Right ventricle myocardium superior (tissue), 1 donor: ENCODE measurements at regions not wholly inside any gene's neighbourhood (a gene's known extent, or its start where the extent isn't known, plus 50 kb on each side); places are given as distances from the start of the nearest gene placed in this dataset.
"Not testable (repeated sequence)": the region's sequence is repeated elsewhere in the genome, so short reads cannot be mapped to it uniquely, and the experiment has no call there.

Experiments
- ATAC-seq: fragments of 200-7000 bp; cut with Tn5 transposase; one replicate; pipeline ENCODE4 v1.9.1; 2020; ENCODE audit warnings: mild to moderate bottlenecking; ENCODE audit not compliant: poor library complexity
- DNase-seq: peaks from one replicate; pipeline ENCODE4 v3.0.0-alpha.2; 2020
- intact Hi-C: fragments of 100-400 bp; cut with DNase I; formaldehyde crosslinking; loops from one replicate; pipeline ENCODE4 v1.11.2; 2022
- donor health status: DM: no; HTN: yes; CAD: no; lungs with severe emphysema.

DNA sequence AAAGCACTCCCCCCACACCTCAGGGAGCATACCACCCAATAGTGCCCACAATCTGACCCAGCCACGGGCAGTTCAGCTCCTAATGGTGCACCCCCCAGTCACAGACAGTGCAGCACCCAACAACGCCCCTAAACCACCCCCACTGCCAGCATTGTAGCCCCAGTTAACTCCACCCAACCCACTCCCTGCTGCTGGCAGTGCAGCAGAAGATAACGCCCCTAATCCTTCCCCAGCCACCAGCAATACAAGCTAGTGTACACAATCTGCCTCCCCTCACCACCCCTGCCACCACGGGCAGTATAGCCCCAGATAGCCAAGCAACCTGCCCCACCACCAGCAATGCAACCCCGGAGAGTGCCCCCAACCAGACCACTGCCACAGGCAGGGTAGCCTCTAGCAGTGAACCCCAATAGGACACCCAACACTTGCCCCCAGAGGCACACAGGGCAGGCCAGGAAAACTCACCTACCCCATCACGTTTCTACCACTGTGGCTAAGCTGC lies 175.3 kb downstream of the USP22 start:
- intact Hi-C loops, DNase-seq, ATAC-seq: not testable (repeated sequence)

DNA sequence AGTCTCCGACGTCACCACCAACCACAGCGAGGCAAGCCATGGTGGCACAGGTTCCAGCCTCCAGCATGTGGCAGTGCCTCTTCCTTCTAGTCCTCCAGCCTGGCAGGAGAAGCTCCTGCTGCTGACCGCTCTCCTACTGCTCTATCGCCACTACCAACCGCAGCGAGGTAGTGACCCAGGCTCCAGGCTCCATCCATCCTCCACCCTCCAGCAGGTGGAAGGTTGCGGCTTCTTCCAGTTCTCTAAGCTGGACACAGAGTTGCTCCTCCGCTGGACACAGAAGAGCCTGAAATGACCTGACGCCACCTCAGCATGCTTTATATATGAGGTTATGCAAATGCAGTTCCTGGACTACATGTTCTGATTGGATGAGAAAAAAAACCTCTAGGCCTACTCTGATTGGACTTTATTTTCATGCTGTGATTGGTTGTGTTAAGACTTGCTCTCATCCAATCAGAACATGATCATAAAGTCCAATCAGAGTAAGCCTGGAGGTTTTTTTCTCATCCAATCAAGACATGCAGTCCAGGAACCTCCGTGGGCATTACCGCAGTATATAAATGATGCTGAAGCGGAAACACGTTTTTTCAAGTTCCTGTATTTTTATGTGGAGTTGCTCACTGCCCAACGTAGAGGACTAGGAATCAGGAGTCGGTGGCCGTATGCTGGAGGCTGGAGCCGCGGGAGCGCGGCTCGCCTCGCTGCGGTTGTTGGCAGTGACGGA lies 174.7 kb downstream of the USP22 start:
- ATAC-seq, DNase-seq, intact Hi-C loops: not testable (repeated sequence)

DNA sequence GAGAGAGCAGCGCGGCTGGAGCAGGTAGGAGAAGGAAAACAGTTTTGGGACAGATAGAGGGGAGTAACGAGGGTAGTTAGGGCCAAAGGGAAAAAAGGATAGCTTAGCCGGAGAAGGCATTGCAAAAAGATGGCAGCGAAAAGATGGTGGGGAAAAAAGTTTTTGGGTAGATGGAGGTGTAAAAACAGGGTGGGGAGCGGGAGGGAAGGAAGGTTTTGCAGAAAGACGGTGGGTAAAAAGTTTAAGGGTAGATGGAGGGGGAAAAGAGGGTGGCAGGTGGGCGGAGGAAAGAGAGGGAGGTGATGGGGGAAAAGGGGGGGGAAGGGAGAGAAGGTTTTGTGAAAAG lies 174.2 kb downstream of the USP22 start:
- DNase-seq, intact Hi-C loops, ATAC-seq: not testable (repeated sequence)

DNA sequence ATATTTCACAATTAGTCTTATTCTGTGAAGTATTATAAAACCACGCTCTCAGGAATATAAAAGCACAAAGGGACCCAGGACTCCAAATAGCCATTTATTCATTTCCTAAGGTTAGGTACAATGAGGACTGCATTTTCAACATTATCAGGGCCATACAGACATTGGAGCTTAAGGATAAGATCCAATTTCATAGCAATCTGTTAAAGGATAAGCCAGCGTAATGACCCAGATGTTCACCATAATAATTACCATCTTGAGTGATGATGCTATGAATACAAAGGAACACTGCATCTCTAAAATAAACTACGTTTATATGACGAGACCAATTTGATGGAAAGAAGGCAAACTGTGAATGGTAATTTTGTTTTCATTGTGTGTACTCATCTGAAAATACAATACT lies 169.6 kb downstream of the USP22 start:
- ATAC-seq, intact Hi-C loops, DNase-seq: not testable (repeated sequence)

DNA sequence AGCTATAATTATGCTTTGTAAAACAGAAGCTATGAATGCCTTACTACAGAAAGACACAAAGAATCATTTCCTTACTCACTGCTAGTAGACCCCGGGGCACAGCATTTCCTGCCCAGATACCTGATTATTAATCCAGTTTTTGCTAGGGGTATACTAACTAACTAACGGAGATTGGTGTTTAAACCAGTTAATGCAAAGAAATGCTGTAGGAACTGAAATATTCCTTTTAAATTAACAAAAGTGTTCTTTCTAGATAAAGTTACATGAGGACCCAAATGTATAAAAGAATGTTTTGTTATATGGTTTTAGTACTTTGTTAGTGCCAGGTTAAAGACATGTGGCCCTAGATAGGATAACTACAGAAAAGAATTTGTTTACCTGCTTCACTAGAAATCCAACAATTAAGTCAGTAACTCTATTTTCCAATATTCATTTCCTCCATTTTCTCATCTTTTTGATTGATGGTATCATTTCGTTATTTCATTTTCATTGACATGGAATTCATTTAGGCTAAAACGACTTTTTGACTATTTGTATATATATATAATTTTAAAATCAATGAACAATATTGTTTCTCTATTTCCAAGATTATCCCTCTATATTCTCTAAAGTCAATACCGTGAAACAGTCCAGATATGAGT lies 169.0 kb downstream of the USP22 start:
- ATAC-seq, DNase-seq, intact Hi-C loops: not testable (repeated sequence)

DNA sequence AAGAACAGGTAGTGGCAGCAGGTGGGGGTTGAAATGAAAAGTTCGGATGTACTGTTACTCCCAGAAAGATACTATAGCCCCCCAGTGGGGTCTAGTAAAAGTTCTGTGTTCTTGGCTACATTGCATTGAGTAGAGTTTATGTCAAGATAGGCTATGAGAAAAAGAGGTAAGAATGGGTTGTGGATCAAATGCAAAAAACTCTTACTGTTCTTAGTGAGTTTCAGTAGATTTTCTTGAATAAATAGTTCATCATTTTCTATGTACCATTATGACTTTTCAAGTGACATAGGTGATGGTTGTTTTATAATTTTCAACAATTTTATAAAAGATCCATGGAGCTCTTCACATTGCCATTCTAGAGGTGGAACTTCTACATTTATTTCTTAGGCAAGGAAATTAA lies 165.4 kb downstream of the USP22 start:
- ATAC-seq, DNase-seq, intact Hi-C loops: not testable (repeated sequence)

DNA sequence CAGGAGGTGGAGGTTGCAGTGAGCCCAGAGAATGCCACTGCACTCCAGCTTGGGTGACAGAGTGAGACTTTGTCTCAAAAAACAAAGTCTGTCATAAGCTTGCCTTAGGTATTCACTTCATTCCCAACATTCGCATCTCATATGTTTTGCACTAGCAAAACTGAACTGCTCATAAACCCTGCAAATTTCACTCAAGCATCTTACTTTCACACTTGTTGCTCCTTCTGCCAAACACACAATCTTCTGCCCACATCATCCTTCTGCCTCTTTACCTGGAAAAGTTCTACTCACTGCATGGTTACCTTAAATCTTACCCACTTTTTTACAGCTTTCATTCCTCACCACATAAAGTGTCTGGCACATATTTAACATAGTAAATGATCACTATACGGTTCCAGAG lies 152.5 kb downstream of the USP22 start:
- ATAC-seq (no peak), DNase-seq (no peak)
- intact Hi-C loops: no loop called here

DNA sequence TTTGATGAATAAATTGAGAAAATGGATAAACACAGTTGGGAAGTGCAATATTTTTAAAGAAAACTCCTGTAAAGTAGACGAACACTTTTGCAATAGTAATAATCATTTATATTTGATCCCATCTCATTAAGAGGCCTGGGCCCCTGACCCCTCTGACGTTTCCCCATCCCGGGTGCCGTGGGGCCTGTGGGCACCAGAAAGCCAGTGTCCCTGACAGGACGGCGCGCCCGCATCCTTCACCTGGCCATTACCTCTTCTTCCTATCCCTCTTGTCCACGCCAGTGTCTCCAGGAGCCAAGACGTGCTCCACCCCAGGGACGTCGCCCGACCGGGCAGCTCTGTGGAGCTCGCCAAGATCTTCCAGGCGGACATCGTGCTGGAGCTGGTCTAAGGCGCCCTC lies 147.4 kb downstream of the USP22 start:
- intact Hi-C loops, ATAC-seq, DNase-seq: not testable (repeated sequence)

DNA sequence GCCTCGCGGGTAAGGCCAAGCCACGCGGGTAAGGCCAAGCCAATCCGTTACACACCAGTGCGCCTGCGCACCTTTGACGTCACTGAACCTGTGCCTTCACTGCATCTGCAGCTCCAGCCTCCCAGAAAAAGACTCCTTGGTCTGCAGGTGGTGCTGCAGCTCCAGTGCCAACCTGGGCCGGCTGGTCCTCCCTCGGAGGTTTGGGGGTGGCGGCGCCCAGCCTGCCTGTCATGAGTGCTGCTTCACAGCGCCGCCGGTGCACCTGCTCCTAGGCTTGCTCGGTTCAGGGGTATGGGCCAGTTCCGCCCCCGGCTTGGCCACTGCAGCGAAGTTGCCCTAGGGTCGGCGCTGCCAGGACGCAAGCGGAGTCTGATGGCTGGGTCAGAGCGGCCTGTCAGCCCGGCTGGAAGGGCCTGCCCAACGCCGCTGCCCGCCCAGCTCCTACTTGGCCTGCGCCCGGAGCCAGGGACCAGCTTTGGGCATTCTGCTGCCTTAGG lies 146.6 kb downstream of the USP22 start:
- DNase-seq (peak; percentile 51), ATAC-seq (peak; percentile 67)
- intact Hi-C loops: no loop called here

DNA sequence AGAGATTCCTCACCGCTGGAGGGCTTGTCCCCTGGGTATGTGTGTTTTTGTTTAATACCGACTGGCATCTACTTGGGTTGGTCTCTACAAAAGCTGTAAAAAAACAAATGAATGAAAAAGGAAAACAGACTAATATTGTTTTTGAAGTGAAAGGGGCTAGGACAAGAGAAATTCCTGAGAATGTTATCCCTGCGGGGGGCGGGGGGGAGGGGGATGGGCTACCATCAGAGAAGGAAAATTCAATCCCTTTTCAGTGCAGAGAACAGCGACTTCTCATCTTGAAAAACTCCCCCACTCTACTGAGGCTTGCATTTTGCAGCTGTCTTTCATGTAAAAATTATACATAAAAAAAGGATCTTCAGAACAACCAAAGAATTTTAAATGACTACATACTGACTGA lies 144.1 kb downstream of the USP22 start:
- DNase-seq, ATAC-seq, intact Hi-C loops: not testable (repeated sequence)

DNA sequence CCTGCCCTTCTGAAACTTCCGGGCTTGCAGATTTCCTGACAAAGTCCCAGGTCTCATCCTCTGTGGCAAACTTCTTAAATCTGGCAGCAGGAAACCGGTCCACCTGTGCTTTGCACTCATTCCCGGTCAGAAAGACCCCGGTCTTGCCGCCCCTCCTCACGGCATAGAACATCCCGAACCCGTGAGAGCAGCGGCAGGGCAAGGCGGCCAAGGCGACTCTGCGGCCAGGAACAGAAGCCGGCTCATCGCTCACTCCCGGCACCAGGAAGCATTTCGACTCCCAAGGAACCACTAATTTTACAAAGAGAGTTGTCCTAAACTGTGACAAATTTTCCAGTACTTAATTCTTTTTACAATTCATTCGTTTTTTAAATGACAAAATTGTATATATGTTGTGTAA lies 140.3 kb downstream of the USP22 start:
- intact Hi-C loops, ATAC-seq, DNase-seq: not testable (repeated sequence)

DNA sequence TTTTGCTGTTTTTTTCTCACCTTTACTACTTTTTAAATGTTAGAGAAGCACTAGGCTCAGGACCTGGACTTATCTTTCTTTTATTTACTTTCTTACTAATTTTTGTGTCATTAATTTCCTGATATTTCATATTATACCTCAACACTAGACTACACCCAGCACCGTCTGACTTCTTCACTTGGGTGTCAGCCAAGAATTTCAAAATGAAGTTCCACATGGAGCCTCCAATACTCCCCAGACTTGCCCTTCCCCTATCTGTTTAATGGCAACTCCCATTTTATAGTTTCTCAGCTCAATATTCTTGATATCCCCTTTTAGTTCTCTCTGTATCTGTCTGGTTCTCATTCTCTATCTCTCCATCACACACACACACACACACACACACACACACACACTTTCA lies 139.3 kb downstream of the USP22 start:
- ATAC-seq, intact Hi-C loops, DNase-seq: not testable (repeated sequence)

DNA sequence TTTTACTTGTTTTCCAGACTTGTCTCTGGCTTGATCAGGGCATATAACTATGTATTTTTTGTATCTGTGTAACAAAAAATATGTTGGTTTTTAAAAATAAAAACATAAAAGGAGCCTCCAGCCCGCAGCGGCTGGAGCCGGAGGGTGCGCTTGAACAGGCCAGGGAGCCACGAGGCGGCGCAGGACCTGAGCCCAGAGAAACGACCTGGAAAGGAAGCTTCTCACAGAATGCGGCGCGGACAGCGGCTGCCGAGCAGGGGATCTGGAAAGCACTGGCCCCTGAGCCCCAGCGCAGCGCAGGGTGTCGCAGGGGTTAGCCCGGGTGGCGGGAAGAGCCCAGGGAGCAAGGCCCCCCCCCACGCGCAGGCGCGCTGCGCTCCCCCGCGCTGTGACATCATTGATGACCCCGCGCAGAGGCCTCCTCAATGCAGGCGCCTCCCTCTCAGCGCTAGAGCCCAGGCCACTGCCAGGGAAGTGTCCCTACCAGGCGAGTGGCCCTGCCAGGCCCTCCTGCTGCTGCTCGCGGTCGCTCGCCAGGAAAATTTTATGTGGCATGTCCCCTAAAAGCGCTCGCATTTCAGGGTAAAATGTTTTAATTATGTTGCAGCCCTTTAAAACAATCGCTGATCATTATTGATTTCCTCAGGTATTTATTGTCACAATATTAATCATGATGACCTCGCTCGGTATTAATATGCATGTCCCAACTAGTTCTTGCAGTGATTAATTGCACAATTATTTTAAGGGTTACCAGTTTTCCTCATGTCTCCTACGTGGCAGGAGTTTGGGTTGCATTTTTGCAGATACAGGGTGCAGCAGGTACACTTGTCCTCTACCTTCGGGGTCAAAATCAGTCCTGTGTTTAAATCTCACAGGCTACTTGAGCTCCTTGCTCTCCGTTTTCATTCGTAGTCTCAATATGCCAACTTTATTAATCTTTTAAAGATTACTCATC lies 134.2 kb downstream of the USP22 start:
- DNase-seq (peak; percentile 94), ATAC-seq (peak; percentile 100)
- intact Hi-C loops: loop anchor here (5.0 kb wide), 1 partner anchor 89 kb away; no protein-coding TSS in a partner anchor

DNA sequence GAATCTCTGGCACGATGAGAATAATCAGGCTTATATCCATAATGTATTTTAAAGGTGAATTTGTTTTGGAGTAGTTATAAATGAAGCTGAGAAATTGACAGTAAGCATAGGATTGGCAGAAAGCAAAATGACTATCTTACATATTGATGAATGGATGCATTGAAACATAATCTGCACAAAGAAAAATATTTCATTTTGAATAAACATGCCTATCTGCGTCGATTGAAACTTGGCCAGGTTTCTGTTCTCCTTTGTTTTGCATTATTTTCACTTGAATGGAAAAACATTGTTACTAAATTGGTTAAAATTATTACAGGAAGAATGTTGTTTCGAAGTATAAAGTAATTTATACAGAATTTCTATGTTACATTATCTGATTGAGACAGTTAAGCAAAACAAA lies 128.2 kb downstream of the USP22 start:
- DNase-seq (no peak), ATAC-seq (no peak)
- intact Hi-C loops: no loop called here

DNA sequence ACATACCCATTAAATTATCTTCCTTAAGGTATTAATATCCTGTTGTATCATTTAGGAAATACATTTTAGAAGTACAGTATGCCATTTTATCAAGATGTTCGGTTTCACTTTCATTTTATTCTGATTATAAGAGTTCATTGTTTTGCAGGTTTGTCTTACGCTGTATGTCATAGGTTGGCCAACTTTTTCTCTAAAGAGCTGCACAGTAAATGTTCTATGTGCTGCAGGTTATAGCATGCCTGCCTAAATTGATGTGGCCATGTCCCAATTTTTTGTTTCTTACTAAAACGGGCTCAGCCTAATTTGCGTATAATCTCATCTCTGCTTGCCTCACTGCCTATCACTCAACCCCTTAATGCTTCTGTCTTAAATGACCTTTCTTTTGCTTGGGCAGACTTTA lies 126.4 kb downstream of the USP22 start:
- intact Hi-C loops: no loop called here
- DNase-seq: no peak
- ATAC-seq: no peak

DNA sequence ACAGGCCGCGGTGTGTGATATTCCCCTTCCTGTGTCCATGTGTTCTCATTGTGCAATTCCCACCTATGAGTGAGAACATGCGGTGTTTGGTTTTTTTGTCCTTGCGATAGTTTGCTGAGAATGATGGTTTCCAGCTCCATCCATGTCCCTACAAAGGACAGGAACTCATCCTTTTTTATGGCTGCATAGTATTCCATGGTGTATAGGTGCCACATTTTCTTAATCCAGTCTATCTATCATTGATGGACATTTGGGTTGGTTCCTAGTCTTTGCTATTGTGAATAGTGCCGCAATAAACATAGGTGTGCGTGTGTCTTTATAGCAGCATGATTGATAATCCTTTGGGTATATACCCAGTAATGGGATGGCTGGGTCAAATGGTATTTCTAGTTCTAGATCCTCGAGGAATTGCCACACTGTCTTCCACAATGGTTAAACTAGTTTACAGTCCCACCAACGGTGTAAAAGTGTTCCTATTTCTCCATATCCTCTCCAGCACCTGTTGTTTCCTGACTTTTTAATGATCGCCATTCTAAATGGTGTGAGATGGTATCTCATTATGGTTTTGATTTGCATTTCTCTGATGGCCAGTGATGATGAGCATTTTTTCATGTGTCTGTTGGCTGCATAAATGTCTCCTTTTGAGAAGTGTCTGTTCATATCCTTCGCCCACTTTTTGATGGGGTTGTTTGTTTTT lies 125.1 kb downstream of the USP22 start:
- intact Hi-C loops, ATAC-seq, DNase-seq: not testable (repeated sequence)

DNA sequence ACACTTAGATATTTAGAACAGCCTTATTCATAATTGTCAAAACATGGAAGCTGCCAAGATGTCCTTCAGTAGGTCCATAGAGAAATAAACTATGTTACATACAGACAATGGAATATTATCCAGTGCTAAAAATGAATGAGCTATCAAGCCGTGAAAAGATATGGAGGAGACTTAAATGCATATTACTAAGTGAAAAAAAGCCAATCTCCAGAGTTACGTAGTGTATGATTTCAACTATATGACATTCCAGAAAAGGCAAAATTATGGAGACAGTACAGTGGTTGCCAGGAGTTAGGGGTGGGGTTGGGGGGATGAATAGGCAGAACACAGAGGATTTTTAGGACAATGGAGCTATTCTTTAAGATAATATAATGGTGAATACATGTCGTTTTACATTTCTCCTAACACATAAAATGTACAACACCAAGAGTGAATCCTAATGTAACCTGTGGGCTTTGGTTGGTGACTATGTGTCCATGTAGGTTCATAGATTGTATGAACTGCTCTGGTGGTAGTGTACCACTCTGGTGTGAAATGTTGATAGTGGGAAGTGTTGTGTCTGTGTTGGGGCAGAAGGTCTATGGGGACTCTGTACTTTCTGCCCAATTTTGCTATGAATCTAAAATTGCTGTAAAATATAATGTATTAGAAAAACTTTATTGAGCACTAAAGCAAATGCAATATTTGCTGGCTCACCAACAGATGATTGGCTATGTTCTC lies 122.6 kb downstream of the USP22 start:
- DNase-seq: no peak
- intact Hi-C loops: no loop called here
- peak; percentile 22 for ATAC-seq

DNA sequence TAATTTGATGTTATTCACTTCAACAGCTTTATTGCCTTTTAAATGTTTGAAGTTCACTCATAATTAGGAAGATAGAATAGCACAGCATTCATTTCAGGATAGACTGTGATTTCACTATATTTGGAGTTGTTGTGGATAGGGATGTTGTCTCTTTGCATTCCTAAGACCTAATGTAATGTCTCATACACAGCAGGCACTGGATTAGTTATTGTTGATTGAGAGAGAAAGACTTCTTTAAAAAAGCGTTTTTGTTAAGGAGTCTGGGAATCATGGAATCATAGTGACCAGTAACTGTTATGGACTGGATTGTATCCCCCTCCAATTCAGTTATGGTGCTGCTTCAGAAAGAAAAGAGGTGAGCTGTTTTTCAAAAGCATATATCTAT lies 122.0 kb downstream of the USP22 start:
- intact Hi-C loops: no loop called here
- DNase-seq (no peak), ATAC-seq (peak; percentile 29)
